Esophagus squamous epithelium (tissue), 4 donors: ENCODE measurements at regions not wholly inside any gene's neighbourhood (a gene's known extent, or its start where the extent isn't known, plus 50 kb on each side); places are given as distances from the start of the nearest gene placed in this dataset.

Experiments
- POLR2A ChIP-seq, 4 donors: fragments of 450-650 bp; IDR thresholded peaks; one replicate each; pipeline ENCODE4 v1.6.1; 2017; ENCODE audit warnings: antibody characterized with exemption in 4 of 4, mild to moderate bottlenecking in 4 of 4, moderate library complexity in 3 of 4
- TF ChIP-seq, protein P1 (sequence below), 6 experiments: fragments of 450-650 bp in 4 of 6; fragments of 200-600 bp in 2 of 6; sonication (generic) in 2 of 6; IDR thresholded peaks; one replicate each; pipeline ENCODE4 v1.5.1; 2016 to 2019; ENCODE audit warnings: antibody characterized with exemption in 6 of 6, mild to moderate bottlenecking in 4 of 6, moderate library complexity in 4 of 6

- TF ChIP-seq, protein P1, sequence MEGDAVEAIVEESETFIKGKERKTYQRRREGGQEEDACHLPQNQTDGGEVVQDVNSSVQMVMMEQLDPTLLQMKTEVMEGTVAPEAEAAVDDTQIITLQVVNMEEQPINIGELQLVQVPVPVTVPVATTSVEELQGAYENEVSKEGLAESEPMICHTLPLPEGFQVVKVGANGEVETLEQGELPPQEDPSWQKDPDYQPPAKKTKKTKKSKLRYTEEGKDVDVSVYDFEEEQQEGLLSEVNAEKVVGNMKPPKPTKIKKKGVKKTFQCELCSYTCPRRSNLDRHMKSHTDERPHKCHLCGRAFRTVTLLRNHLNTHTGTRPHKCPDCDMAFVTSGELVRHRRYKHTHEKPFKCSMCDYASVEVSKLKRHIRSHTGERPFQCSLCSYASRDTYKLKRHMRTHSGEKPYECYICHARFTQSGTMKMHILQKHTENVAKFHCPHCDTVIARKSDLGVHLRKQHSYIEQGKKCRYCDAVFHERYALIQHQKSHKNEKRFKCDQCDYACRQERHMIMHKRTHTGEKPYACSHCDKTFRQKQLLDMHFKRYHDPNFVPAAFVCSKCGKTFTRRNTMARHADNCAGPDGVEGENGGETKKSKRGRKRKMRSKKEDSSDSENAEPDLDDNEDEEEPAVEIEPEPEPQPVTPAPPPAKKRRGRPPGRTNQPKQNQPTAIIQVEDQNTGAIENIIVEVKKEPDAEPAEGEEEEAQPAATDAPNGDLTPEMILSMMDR (IDR thresholded peaks at IDR 0.05), result no peak
- no peak for TF ChIP-seq POLR2A (IDR thresholded peaks at IDR 0.05)
Measured at GRCh38 chr3:5630406-5630805, 442.9 kb downstream of the EDEM1 start.
